ENCODE measurements at regions not wholly inside any gene's neighbourhood (a gene's known extent, or its start where the extent isn't known, plus 50 kb on each side); places are given as distances from the start of the nearest gene placed in this dataset.

GRCh38 chr20:60242836-60243505 lies 284.7 kb downstream of the CDH26 start:
- Histone ChIP-seq H3K36me3 (no peaks in the 10 kb centered on the region), H3K9me3 (no peaks in the 10 kb centered on the region), H3K4me1 (no peaks in the 10 kb centered on the region), H3K27me3 (no peaks in the 10 kb centered on the region), H3K27ac (no peak overlapping the region), H3K4me3 (no peak overlapping the region)
- intact Hi-C loops (cut with DNase I) = no loop called here
- no peak for DNase-seq (ENCODE audit: low spot score in 2 of 2)
- no peak for TF ChIP-seq CTCF (IDR thresholded peaks at IDR 0.05)

- intact Hi-C loops (cut with DNase I) = no loop called here
- no peaks in the 10 kb centered on the region for H3K36me3 ChIP-seq
- no peaks in the 10 kb centered on the region for H3K27me3 ChIP-seq
- no peak overlapping the region for H3K27ac ChIP-seq
- no peak for TF ChIP-seq CTCF (IDR thresholded peaks at IDR 0.05)
- no peak for DNase-seq (ENCODE audit: low spot score in 2 of 2)
- no peaks in the 10 kb centered on the region for H3K9me3 ChIP-seq
- no peaks in the 10 kb centered on the region for H3K4me1 ChIP-seq
- no peak overlapping the region for H3K4me3 ChIP-seq
Observed at GRCh38 chr20:60244373-60245146, 286.3 kb downstream of the CDH26 start.

GRCh38 chr20:60246751-60247150 lies 288.5 kb downstream of the CDH26 start:
- Histone ChIP-seq H3K4me1 (no peaks in the 10 kb centered on the region), H3K9me3 (no peaks in the 10 kb centered on the region), H3K36me3 (no peaks in the 10 kb centered on the region), H3K27me3 (no peaks in the 10 kb centered on the region), H3K27ac (no peak overlapping the region), H3K4me3 (no peak overlapping the region)
- TF ChIP-seq CTCF (IDR thresholded peaks at IDR 0.05) = no peak
- intact Hi-C loops (cut with DNase I) = no loop called here
- DNase-seq (ENCODE audit: low spot score in 2 of 2) = no peak

DNA sequence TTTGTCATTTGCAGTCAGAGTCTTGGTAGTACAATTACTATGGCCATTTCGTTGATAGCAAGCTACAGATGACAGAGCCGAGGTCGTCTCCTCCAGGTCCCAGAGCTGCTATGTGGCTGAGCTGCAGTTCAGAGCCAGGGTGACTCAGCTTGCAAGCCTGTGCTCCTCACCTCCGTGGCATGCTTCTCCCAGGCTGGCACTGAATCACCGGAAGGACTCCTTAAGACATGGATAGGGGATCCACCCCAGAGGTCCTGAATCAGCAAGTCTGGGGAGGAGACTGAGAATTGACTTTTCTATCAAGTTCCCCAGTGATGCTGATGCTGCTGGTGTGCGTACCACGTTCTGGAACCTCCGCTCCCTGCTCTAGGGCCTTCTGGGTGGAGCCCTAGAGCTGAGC lies 291.2 kb downstream of the CDH26 start:
- no peaks in the 10 kb centered on the region for H3K4me1 ChIP-seq
- no peak overlapping the region for H3K4me3 ChIP-seq
- H3K27me3 ChIP-seq = no peaks in the 10 kb centered on the region
- H3K27ac ChIP-seq = no peak overlapping the region
- no peaks in the 10 kb centered on the region for H3K36me3 ChIP-seq
- intact Hi-C loops (cut with DNase I) = no loop called here
- DNase-seq (ENCODE audit: low spot score in 2 of 2) = no peak
- H3K9me3 ChIP-seq = no peaks in the 10 kb centered on the region
- TF ChIP-seq CTCF (IDR thresholded peaks at IDR 0.05) = no peak

DNA sequence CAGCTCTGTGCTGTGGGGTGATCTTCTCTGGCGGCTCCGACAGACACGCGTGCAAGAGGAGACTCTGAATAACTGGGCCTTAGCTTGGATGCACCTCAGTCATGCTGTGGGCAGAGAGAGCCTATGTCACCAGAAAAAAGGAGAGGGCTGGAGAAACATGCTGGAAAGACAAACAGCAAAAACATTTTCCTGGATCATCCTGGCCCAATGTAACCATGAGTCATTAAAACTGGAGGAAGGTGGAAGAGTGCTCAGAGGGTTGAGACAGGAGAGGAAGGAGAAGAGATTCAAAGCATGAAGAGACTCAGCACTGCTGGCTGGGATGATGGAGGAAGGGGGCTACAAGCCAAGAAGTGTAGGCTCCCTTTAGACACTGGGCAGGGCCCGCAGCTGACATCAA lies 292.0 kb downstream of the CDH26 start:
- Histone ChIP-seq H3K4me1 (no peaks in the 10 kb centered on the region), H3K27me3 (no peaks in the 10 kb centered on the region), H3K36me3 (no peaks in the 10 kb centered on the region), H3K27ac (no peak overlapping the region), H3K9me3 (no peaks in the 10 kb centered on the region), H3K4me3 (no peak overlapping the region)
- no peak for DNase-seq (ENCODE audit: low spot score in 2 of 2)
- intact Hi-C loops (cut with DNase I) = no loop called here
- no peak for TF ChIP-seq CTCF (IDR thresholded peaks at IDR 0.05)

Measured in ascending aorta (tissue), 2 donors.